GM21723 (cell line): ENCODE measurements at regions not wholly inside any gene's neighbourhood (a gene's known extent, or its start where the extent isn't known, plus 50 kb on each side); places are given as distances from the start of the nearest gene placed in this dataset.
A peak's percentile ranks its signal among the peaks of the same experiment; 100 is the strongest.

Experiments
- ATAC-seq: cut with Tn5 transposase; IDR thresholded peaks from one replicate; pipeline ENCODE4 v1.9.1; 2021; ENCODE audit warnings: mild to moderate bottlenecking, moderate library complexity; ENCODE audit not compliant: unreplicated experiment

- ATAC-seq: no peak
These were observed 151.2 kb upstream of the GATB start for GRCh38 chr4:151911970-151912369.

DNA sequence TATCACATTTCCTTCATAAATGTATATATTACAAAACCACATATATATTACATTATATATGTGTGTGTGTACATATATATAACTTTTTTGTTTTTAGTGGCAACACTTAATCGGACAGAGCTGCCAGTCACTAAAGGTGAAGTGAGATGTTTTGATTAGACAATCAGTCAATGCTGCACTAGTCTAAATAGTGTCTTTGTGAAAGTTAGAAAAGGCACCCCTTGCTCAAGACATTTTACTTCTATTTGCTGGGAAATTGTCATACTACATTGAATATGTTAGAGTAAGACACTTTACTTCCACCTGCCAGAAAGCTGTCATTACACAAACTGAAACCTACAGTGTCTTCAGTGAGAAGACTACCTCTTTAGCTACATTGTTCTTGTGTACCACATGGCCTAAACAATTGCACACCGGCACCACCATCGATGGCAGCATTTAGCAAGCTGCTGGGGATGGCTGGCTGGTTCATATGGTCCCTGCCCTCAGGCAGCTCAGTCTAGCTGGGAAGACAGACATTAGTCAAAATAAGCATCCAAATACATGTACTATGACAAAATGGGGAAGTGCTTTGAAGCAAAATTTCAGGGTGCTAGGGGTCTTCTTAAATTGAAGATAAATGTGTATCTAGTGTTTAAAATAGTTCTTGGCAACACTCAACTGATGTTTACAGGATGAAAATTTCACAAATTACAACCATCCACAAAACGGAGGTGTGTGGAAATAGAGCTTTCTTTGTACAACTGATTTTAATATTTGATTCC, 148.1 kb upstream of the GATB start:
- ATAC-seq: no peak

- no peak for ATAC-seq
These were observed 147.4 kb upstream of the GATB start for GRCh38 chr4:151908201-151908600.

DNA sequence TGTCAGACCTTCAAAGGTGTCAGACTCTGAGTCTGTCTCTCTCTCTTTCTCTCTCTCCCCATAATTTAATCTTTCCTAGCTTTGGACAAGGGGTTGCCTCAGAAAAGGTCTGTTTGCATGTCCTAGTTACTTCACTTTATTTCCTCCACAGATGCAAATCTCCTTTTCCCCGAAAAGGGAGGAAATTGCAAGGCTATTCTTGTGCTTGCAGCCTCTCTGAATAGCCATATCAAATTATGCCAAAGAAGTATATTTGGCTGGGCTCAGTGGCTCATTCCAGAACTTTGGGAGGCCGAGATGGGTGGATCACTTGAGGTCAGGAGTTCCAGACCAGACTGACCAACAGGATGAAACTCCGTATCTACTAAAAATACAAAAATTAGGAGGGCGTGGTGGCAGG, 145.6 kb upstream of the GATB start:
- no peak for ATAC-seq

DNA sequence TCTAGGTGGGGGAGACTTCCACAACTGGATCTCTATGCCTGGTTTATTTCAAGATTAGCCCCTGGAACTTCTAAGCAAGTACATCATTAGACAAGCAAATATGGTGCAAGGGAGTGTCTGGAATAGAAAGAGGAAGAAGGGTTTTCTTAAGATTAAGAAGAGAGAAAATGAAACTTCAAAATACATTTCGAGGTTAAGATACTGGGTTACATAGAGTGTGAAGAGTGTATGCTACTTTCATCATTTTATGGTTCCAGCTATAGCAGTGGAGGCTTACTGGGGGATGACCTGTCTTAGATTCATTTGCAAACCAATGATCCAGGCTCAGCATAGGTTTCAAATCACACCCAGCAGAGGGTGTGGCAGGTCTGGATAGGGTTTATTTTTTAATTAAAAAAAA, 144.4 kb upstream of the GATB start:
- peak; percentile 95 for ATAC-seq

DNA sequence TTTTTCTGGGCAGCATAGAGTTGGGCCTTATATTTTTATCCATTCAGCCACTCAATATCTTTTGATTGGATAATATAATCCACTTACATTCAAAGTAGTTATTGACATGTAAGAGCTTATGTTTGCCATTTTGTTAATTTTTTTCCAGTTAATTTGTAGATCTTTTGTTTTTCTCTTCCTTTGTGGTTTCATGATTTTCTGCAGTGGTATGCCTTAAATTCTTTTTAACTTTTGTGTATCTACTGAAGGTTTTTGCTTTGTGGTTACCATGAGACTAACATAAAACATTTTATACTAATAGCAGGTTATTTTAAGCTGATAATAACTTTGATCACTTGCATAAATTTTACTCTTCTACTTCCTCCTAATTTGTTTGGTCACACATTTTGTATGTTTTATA, 140.8 kb upstream of the GATB start:
- ATAC-seq: no peak

- ATAC-seq: no peak
These were observed 136.1 kb upstream of the GATB start for GRCh38 chr4:151896880-151897279.

- ATAC-seq: no peak
These were observed 134.9 kb upstream of the GATB start for GRCh38 chr4:151895671-151896070.

DNA sequence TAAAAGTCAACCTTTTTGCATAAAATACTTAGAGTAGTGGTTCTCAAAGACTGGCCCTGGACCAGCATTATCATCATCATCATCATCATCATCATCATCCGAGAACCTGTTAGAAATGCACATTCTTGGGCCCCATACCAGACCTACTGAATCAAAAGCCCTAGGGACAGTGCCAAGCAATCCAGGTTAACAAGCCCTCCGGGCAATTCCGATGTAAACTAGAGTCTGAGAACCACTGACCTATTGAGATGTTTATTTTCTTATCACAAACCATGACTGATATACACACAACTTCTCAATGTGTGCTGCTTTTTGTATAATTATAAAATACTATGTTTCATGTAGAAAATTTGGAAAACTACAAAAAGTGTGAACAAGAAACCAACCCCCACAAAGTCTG, 133.4 kb upstream of the GATB start:
- no peak for ATAC-seq

- peak; percentile 49 for ATAC-seq
These were observed 127.6 kb upstream of the GATB start for GRCh38 chr4:151888367-151888866.

GRCh38 chr4:151887816-151888180, 127.0 kb upstream of the GATB start:
- peak; percentile 30 for ATAC-seq

- peak; percentile 81 for ATAC-seq
These were observed 126.4 kb upstream of the GATB start for GRCh38 chr4:151887031-151887815.

GRCh38 chr4:151885123-151885522, 124.3 kb upstream of the GATB start:
- no peak for ATAC-seq

DNA sequence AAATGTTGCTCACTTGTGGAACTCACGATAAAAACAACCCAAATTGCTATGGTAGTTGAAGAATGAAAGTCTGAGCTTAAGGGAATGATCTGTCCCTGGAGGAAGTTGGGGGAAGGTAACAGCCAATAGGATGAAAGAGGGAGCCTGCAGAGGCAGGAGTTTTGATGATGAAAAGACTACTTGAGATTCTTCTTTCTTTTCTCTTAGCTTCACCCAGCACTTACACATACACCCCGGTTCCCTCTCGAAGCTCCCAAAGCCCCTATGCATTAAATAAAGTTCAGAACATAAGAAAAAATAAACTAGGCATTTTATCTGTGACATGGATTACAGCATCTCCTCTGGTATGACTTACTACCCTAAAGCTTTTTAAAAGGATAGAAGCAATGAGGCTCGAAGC, 122.9 kb upstream of the GATB start:
- no peak for ATAC-seq

- ATAC-seq: peak; percentile 71
These were observed 121.4 kb upstream of the GATB start for GRCh38 chr4:151882072-151882803.

DNA sequence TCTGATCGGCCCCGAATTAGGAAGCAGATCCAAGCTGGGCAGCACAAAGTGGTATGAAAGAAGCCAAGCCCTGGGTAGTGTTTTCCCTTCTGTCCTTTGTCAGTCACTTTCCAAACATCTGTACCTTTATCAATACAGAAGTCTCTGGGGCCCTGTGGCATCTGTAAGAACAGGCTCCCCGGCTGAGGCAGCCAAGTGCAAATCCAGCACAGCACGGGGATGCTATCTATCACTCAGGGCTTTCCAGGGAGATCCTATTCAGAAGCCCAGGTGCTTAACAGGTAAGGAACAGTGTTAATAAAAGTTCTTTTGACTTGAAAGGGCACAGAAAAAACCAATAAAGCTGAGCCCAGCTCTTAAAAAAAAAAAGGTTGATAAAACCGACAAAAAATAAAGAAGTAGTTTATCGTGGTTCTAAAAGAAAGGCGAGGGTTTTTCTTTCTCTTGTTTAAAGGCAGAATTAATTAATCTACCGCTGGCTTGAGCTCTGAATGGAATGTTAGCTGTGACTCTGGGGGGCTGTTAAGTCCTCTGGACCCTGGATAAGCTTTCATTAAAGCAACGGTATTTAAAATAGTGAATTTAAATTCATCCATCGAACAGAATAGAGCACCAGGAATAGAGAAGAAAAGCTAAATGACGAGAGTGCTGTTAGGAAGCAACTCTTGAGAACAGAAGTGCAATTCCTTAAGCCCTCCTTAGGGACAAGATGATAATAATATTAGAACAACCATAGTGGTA, 119.1 kb upstream of the GATB start:
- ATAC-seq: no peak

- ATAC-seq: no peak
These were observed 115.7 kb upstream of the GATB start for GRCh38 chr4:151876381-151876988.

GRCh38 chr4:151874328-151874727, 113.5 kb upstream of the GATB start:
- ATAC-seq: no peak

DNA sequence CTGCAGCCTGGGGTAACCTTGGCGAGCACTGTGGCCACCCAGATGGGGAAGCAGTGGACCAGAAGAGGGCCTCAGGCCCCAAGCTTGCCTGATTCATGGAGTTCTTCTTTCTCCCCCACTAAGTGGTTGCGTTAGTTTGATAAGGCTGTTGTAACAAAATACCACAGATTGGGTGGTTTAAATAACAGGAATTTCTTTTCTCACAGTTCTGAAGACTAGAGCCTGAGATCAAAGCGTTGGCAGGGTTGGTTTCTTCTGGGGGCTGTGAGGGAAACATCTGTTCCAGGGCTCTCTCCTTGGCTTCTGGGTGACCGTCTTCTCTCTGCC, 105.7 kb upstream of the GATB start:
- ATAC-seq: no peak

GRCh38 chr4:151865744-151866591, 105.2 kb upstream of the GATB start:
- no peak for ATAC-seq
